Karpas-422 (cell line): ENCODE measurements at regions not wholly inside any gene's neighbourhood (a gene's known extent, or its start where the extent isn't known, plus 50 kb on each side); places are given as distances from the start of the nearest gene placed in this dataset.

Experiments
- DNase-seq: peaks from one replicate; pipeline ENCODE4 v3.0.0-alpha.2; 2015
- H2AFZ ChIP-seq: fragments of 200-600 bp; sonication (generic); 2 replicates; pipeline ENCODE4 v1.6.1; 2014; ENCODE audit warnings: antibody characterized with exemption, low read length, mixed read lengths
- H3K27ac ChIP-seq: fragments of 200-600 bp; sonication (generic); 2 replicates; pipeline ENCODE4 v1.5.1; 2014; ENCODE audit warnings: mild to moderate bottlenecking, low read length, moderate library complexity
- H3K27me3 ChIP-seq: fragments of 200-600 bp; sonication (generic); 2 replicates; pipeline ENCODE4 v1.6.1; 2014; ENCODE audit warnings: low read length, mixed read lengths
- H3K36me3 ChIP-seq: fragments of 200-600 bp; sonication (generic); 2 replicates; pipeline ENCODE4 v1.6.1; 2014; ENCODE audit warnings: low read length, mixed read lengths; ENCODE audit not compliant: insufficient read depth
- H3K4me1 ChIP-seq: fragments of 200-600 bp; sonication (generic); 2 replicates; pipeline ENCODE4 v1.6.1; 2014; ENCODE audit warnings: mild to moderate bottlenecking, low read length, mixed read lengths
- H3K4me2 ChIP-seq: fragments of 200-600 bp; sonication (generic); 2 replicates; pipeline ENCODE4 v1.6.1; 2014; ENCODE audit warnings: low read length, low read depth, mild to moderate bottlenecking; ENCODE audit not compliant: poor library complexity, severe bottlenecking
- H3K4me3 ChIP-seq: fragments of 200-600 bp; sonication (generic); 2 replicates; pipeline ENCODE4 v1.5.1; 2014; ENCODE audit warnings: mild to moderate bottlenecking, antibody characterized with exemption, low read length, mixed read lengths
- H3K79me2 ChIP-seq: fragments of 200-600 bp; sonication (generic); 2 replicates; pipeline ENCODE4 v1.6.1; 2014; ENCODE audit warnings: mild to moderate bottlenecking, low read length, mixed read lengths
- H3K9ac ChIP-seq: fragments of 200-600 bp; sonication (generic); 2 replicates; pipeline ENCODE4 v1.6.0; 2014; ENCODE audit warnings: low read length
- H3K9me2 ChIP-seq: fragments of 200-600 bp; sonication (generic), shearing (Covaris generic); replicated peaks from 2 replicates; pipeline ENCODE4 v1.6.0; 2014; ENCODE audit warnings: mild to moderate bottlenecking, low read length, moderate library complexity; ENCODE audit not compliant: insufficient read depth
- H3K9me3 ChIP-seq: fragments of 300-700, 200-600 bp; sonication (generic); 2 replicates; pipeline ENCODE4 v1.6.1; 2014; ENCODE audit warnings: low read length, mixed read lengths
- H4K20me1 ChIP-seq: fragments of 200-600 bp; sonication (generic); 2 replicates; pipeline ENCODE4 v1.6.1; 2014; ENCODE audit warnings: mild to moderate bottlenecking, antibody characterized with exemption, low read length, low read depth; ENCODE audit not compliant: insufficient read depth

DNA sequence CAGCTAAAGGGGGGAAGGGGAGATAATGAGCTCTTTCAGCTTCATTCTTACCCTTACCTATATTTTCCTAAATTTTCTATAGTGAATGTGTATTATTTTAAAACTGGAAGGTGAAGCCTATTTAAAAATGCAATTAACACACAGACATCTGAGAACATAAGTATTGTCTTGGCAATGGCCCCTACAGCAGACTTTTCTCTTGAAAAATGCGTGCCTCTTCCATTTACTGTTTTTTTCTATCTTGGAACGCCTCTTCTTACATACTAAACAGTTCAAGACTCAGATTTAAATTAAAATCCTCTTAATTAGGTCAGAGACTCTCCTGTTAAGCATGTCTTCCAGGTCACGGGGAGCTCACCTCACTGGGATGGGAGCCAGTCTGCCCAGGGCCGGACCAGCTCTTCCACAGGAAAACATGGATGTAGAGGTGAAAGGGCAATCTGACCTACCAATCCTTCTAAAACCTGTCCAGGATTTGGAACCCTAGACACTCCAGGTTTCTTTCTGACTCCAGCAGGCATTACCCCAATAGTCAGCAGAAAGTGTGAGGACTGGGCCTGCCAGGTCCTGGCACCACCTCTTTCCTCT, 137.3 kb downstream of the ZNF281 start:
- H2AFZ ChIP-seq, result no peak overlapping the region
- no peak for DNase-seq
- H3K4me1 ChIP-seq, result no peaks in the 10 kb centered on the region

DNA sequence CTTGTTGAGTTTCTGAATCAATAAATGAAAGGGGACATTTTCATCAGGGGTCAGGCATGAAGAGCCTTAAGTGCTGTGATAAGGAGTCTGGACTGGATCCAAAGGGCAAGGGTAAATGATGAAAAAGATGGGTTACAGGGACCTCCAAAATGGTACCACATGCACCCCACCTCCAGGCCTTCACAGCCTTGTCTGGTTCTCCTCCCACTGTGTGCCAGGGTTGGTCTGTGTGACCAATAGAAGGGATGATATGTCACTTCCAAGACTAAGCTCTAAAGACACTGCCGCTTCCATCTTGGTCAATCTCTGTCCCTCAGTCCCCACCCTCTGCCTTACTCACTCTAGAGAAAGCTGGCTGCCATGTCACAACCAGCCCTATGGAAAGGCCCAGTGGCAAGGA, 140.6 kb downstream of the ZNF281 start:
- Histone ChIP-seq H2AFZ (no peak overlapping the region), H3K9me3 (no peaks in the 10 kb centered on the region), H3K4me1 (no peaks in the 10 kb centered on the region), H3K4me2 (no peak overlapping the region), H3K9ac (no peak overlapping the region), H4K20me1 (no peaks in the 10 kb centered on the region), H3K27me3 (no peaks in the 10 kb centered on the region), H3K36me3 (no peaks in the 10 kb centered on the region), H3K4me3 (no peak overlapping the region), H3K79me2 (no peaks in the 10 kb centered on the region), H3K9me2 (no peaks in the 10 kb centered on the region), H3K27ac (no peak overlapping the region)
- DNase-seq, result no peak

More for the DNA sequence above, 137.3 kb downstream of the ZNF281 start:
- H3K27me3 ChIP-seq, result no peaks in the 10 kb centered on the region
- H3K9me3 ChIP-seq, result no peaks in the 10 kb centered on the region
- H3K27ac ChIP-seq, result no peak overlapping the region
- no peaks in the 10 kb centered on the region for H3K36me3 ChIP-seq
- no peak overlapping the region for H3K4me3 ChIP-seq
- H3K79me2 ChIP-seq, result no peaks in the 10 kb centered on the region
- no peaks in the 10 kb centered on the region for H3K9me2 ChIP-seq
- H3K4me2 ChIP-seq, result no peak overlapping the region
- no peak overlapping the region for H3K9ac ChIP-seq
- H4K20me1 ChIP-seq, result no peaks in the 10 kb centered on the region

DNA sequence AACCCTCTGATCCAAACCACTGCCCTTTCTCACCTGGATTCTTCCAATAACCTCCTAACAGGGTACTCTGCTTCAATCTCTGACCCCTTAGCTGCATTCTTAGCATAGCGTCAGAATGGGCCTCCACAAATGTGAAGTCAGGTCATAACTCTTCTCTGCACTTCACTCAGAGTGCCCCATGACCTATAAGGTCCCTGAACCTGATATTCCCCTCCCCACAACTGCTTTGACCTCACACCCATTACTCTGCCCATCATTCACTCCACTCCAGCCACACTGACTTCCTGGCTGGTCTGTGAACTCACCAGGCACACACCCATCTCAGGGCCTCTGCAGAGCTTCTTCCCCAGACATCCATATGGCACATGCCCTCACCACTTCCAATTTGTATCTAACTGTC, 141.9 kb downstream of the ZNF281 start:
- H3K79me2 ChIP-seq, result no peaks in the 10 kb centered on the region
- no peak overlapping the region for H3K27ac ChIP-seq
- no peak overlapping the region for H3K4me3 ChIP-seq
- H3K4me2 ChIP-seq, result no peak overlapping the region
- no peak overlapping the region for H3K9ac ChIP-seq
- no peak overlapping the region for H2AFZ ChIP-seq
- no peaks in the 10 kb centered on the region for H3K36me3 ChIP-seq
- H3K9me2 ChIP-seq, result no peaks in the 10 kb centered on the region
- no peaks in the 10 kb centered on the region for H4K20me1 ChIP-seq
- no peaks in the 10 kb centered on the region for H3K9me3 ChIP-seq
- H3K27me3 ChIP-seq, result no peaks in the 10 kb centered on the region
- no peaks in the 10 kb centered on the region for H3K4me1 ChIP-seq
- DNase-seq, result no peak

DNA sequence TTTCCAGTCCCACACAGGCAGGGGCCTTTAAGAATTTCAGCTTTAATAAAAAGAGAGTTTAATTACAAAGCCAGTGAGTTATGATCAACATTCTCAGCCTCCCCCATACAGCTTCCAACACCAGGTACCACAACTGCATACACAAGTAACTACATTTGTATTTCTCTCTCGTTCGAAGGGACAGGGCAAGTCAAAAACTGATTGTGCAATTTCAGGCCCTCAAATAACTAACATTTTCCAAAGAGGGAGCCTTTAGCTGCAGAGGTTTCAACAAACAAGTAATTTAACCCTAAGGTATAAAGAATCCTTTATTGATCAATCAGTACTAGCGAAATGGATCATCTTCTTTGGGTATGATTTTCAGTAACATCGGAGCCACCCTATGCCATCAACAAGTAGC, 142.4 kb downstream of the ZNF281 start:
- no peak overlapping the region for H3K27ac ChIP-seq
- H3K4me1 ChIP-seq, result no peaks in the 10 kb centered on the region
- H3K9me3 ChIP-seq, result no peaks in the 10 kb centered on the region
- H3K36me3 ChIP-seq, result no peaks in the 10 kb centered on the region
- no peak overlapping the region for H3K4me3 ChIP-seq
- H3K4me2 ChIP-seq, result no peak overlapping the region
- H3K9me2 ChIP-seq, result no peaks in the 10 kb centered on the region
- no peaks in the 10 kb centered on the region for H3K79me2 ChIP-seq
- DNase-seq, result no peak
- no peak overlapping the region for H3K9ac ChIP-seq
- no peaks in the 10 kb centered on the region for H3K27me3 ChIP-seq
- H2AFZ ChIP-seq, result no peak overlapping the region
- no peaks in the 10 kb centered on the region for H4K20me1 ChIP-seq

DNA sequence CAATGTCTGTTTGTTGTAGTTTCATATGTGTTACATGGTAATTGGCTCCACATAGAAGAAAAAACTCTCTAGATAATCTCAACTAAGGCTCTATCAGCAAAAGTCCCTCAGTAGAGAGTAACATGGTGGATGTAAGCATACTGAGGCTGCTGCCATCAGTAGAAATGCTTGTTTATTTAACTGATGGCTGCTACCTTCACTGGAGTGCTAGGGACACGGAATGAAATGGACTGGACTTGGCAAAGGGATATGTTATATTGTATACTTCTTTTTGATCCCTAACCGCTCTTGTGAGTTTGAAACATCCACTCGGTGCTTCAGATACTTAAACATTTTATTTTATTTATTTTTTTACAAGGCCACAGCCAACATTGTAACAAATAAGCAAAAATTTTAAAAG, 143.0 kb downstream of the ZNF281 start:
- H3K27me3 ChIP-seq, result no peaks in the 10 kb centered on the region
- H3K9ac ChIP-seq, result no peak overlapping the region
- H3K4me3 ChIP-seq, result no peak overlapping the region
- no peak for DNase-seq
- no peaks in the 10 kb centered on the region for H3K9me3 ChIP-seq
- H3K4me2 ChIP-seq, result no peak overlapping the region
- H3K27ac ChIP-seq, result no peak overlapping the region
- no peaks in the 10 kb centered on the region for H3K4me1 ChIP-seq
- no peaks in the 10 kb centered on the region for H3K9me2 ChIP-seq
- no peaks in the 10 kb centered on the region for H3K36me3 ChIP-seq
- H2AFZ ChIP-seq, result no peak overlapping the region
- no peaks in the 10 kb centered on the region for H4K20me1 ChIP-seq
- H3K79me2 ChIP-seq, result no peaks in the 10 kb centered on the region

GRCh38 chr1:200265881-200266280, 144.0 kb downstream of the ZNF281 start:
- Histone ChIP-seq H3K9me2 (no peaks in the 10 kb centered on the region), H2AFZ (no peak overlapping the region), H3K4me3 (no peak overlapping the region), H3K4me1 (no peaks in the 10 kb centered on the region), H3K27ac (no peak overlapping the region), H4K20me1 (no peaks in the 10 kb centered on the region), H3K79me2 (no peaks in the 10 kb centered on the region), H3K9me3 (no peaks in the 10 kb centered on the region), H3K27me3 (no peaks in the 10 kb centered on the region), H3K4me2 (no peak overlapping the region), H3K9ac (no peak overlapping the region), H3K36me3 (no peaks in the 10 kb centered on the region)
- no peak for DNase-seq

- no peak overlapping the region for H3K4me2 ChIP-seq
- no peaks in the 10 kb centered on the region for H3K79me2 ChIP-seq
- H3K36me3 ChIP-seq, result no peaks in the 10 kb centered on the region
- H3K9me2 ChIP-seq, result no peaks in the 10 kb centered on the region
- H3K9ac ChIP-seq, result no peak overlapping the region
- no peak overlapping the region for H3K27ac ChIP-seq
- DNase-seq, result no peak
- no peaks in the 10 kb centered on the region for H3K27me3 ChIP-seq
- no peaks in the 10 kb centered on the region for H3K4me1 ChIP-seq
- H3K9me3 ChIP-seq, result no peaks in the 10 kb centered on the region
- no peaks in the 10 kb centered on the region for H4K20me1 ChIP-seq
- no peak overlapping the region for H2AFZ ChIP-seq
- no peak overlapping the region for H3K4me3 ChIP-seq
Measured at GRCh38 chr1:200265104-200265503, 144.7 kb downstream of the ZNF281 start.

GRCh38 chr1:200263203-200263602, 146.6 kb downstream of the ZNF281 start:
- H2AFZ ChIP-seq, result no peak overlapping the region

More at GRCh38 chr1:200263203-200263602, 146.6 kb downstream of the ZNF281 start:
- Histone ChIP-seq H3K27me3 (no peaks in the 10 kb centered on the region), H3K27ac (no peak overlapping the region), H3K4me3 (no peak overlapping the region), H3K9me3 (no peaks in the 10 kb centered on the region), H3K36me3 (no peaks in the 10 kb centered on the region), H4K20me1 (no peaks in the 10 kb centered on the region), H3K4me2 (no peak overlapping the region), H3K79me2 (no peaks in the 10 kb centered on the region), H3K4me1 (no peaks in the 10 kb centered on the region), H3K9me2 (no peaks in the 10 kb centered on the region), H3K9ac (no peak overlapping the region)
- DNase-seq, result no peak
